OCI-LY1 (cell line): ENCODE measurements at regions not wholly inside any gene's neighbourhood (a gene's known extent, or its start where the extent isn't known, plus 50 kb on each side); places are given as distances from the start of the nearest gene placed in this dataset.

Experiments used
- CTCF ChIP-seq: fragments of 200-600 bp; sonication (generic), shearing (Covaris generic); IDR thresholded peaks from 2 replicates; pipeline ENCODE4 v1.5.1; 2017; ENCODE audit warnings: mild to moderate bottlenecking, antibody characterized with exemption, low read length, moderate library complexity, mixed read lengths
- EZH2 ChIP-seq: fragments of 200-600 bp; sonication (generic), shearing (Covaris generic); IDR thresholded peaks from 2 replicates; pipeline ENCODE4 v1.8.0; 2017; ENCODE audit warnings: borderline replicate concordance, mixed run types, mild to moderate bottlenecking, antibody characterized with exemption, low read length, moderate library complexity, mixed read lengths

- TF ChIP-seq CTCF, result no peak
- TF ChIP-seq EZH2, result no peak
These were observed 88.5 kb upstream of the NEK7 start for GRCh38 chr1:198068285-198068684.
